ENCODE measurements at regions not wholly inside any gene's neighbourhood (a gene's known extent, or its start where the extent isn't known, plus 50 kb on each side); places are given as distances from the start of the nearest gene placed in this dataset.

GRCh38 chr10:42951486-42952251 is 125.2 kb upstream of the RET start:
- H3K36me3 ChIP-seq (replicated peaks), result no peaks in the 10 kb centered on the region
- peak in 1 of 2 experiments; percentile 3 for DNase-seq (ENCODE audit: low spot score in 2 of 2)
- no peaks in the 10 kb centered on the region for H3K27me3 ChIP-seq (ENCODE audit: low read depth)
- no peaks in the 10 kb centered on the region for H3K4me1 ChIP-seq
- H3K4me3 ChIP-seq, result no peak overlapping the region
- H3K9me3 ChIP-seq, result no peaks in the 10 kb centered on the region
- in situ Hi-C loops (cut with MboI; ENCODE audit: low sequenced_read_pairs), result no loop called here

GRCh38 chr10:42952349-42952748 is 124.5 kb upstream of the RET start:
- Histone ChIP-seq H3K9me3 (no peaks in the 10 kb centered on the region), H3K36me3 (replicated peaks) (no peaks in the 10 kb centered on the region), H3K27me3 (ENCODE audit: low read depth) (no peaks in the 10 kb centered on the region), H3K4me1 (no peaks in the 10 kb centered on the region), H3K4me3 (no peak overlapping the region)
- in situ Hi-C loops (cut with MboI; ENCODE audit: low sequenced_read_pairs), result no loop called here
- peak in 1 of 2 experiments; percentile 7 for DNase-seq (ENCODE audit: low spot score in 2 of 2)

- in situ Hi-C loops (cut with MboI; ENCODE audit: low sequenced_read_pairs), result no loop called here
These were observed 123.8 kb upstream of the RET start for GRCh38 chr10:42952931-42953683.

GRCh38 chr10:42953684-42954674 is 122.9 kb upstream of the RET start:
- Histone ChIP-seq H3K4me3 (no peak overlapping the region), H3K36me3 (replicated peaks) (no peaks in the 10 kb centered on the region), H3K27me3 (ENCODE audit: low read depth) (no peaks in the 10 kb centered on the region), H3K4me1 (no peaks in the 10 kb centered on the region), H3K9me3 (no peaks in the 10 kb centered on the region)
- in situ Hi-C loops (cut with MboI; ENCODE audit: low sequenced_read_pairs), result no loop called here
- DNase-seq (ENCODE audit: low spot score in 2 of 2), result peak in 1 of 2 experiments; percentile 1

More at GRCh38 chr10:42952931-42953683, 123.8 kb upstream of the RET start:
- Histone ChIP-seq H3K27me3 (ENCODE audit: low read depth) (no peaks in the 10 kb centered on the region), H3K36me3 (replicated peaks) (no peaks in the 10 kb centered on the region), H3K9me3 (no peaks in the 10 kb centered on the region), H3K4me1 (no peaks in the 10 kb centered on the region), H3K4me3 (no peak overlapping the region)
- DNase-seq (ENCODE audit: low spot score in 2 of 2), result peak in 1 of 2 experiments; percentile 1

DNA sequence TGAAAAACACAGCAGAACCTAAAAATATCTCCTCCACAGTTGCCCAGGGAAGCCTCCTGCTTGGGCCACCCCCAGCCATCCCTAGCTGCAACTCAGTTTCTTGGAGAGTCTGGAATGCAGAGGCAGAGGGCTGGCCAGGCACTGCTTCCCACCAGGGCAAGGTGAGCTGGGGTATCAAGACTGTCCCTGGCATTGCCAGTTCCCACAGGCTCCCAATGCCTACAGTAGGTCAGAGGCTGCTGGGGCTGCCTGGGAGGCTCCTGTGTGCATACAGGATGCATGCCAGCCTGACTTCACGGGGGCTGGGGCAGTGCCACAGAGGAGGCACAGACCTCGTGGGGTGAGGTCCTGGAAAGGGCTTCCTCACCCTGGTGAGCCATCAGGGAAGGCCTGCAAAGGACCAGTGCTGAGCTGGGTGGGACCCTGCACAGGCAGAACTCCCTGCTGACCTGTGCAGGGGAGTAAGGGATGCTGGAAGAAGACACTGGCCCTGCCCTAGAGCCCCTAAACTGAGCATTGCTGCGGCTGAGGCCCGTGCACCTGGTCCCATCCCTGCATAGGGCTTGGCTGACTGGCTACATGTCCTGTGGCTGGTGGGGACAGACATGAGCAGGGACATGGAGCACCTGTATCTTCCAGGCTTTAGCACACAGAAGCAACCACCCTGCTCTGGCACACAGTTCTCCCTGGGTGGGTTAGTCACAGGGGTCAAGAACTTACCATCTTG is 121.9 kb upstream of the RET start:
- H3K4me3 ChIP-seq, result no peak overlapping the region
- H3K27me3 ChIP-seq (ENCODE audit: low read depth), result no peaks in the 10 kb centered on the region
- no peaks in the 10 kb centered on the region for H3K9me3 ChIP-seq
- no peaks in the 10 kb centered on the region for H3K36me3 ChIP-seq (replicated peaks)
- in situ Hi-C loops (cut with MboI; ENCODE audit: low sequenced_read_pairs), result no loop called here
- H3K4me1 ChIP-seq, result no peaks in the 10 kb centered on the region
- peak in 1 of 2 experiments; percentile 5 for DNase-seq (ENCODE audit: low spot score in 2 of 2)

DNA sequence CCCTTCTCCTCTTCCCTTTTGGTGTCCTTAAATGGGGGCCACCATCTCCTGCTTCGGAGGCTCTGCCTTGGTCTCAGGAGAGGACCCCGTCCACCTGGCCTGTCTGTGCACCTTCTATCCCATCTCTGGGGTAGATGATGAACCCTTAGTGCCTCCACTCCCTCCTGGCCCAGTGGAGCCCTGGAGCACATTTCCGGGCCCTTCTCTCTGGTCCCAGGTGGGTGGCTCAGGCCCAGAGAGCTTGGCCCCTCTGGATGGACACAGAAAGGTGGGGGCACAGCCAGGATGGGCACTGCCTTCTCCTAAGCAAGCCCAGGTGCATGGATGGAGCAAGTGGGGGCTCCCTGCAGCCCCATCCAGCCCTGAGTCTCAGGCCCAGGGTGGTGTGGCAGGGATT is 121.4 kb upstream of the RET start:
- DNase-seq (ENCODE audit: low spot score in 2 of 2), result peak in 1 of 2 experiments; percentile 1
- in situ Hi-C loops (cut with MboI; ENCODE audit: low sequenced_read_pairs), result no loop called here
- no peak overlapping the region for H3K4me3 ChIP-seq
- no peaks in the 10 kb centered on the region for H3K9me3 ChIP-seq
- no peaks in the 10 kb centered on the region for H3K27me3 ChIP-seq (ENCODE audit: low read depth)
- no peaks in the 10 kb centered on the region for H3K4me1 ChIP-seq
- no peaks in the 10 kb centered on the region for H3K36me3 ChIP-seq (replicated peaks)

- in situ Hi-C loops (cut with MboI; ENCODE audit: low sequenced_read_pairs), result no loop called here
- no peaks in the 10 kb centered on the region for H3K4me1 ChIP-seq
- no peaks in the 10 kb centered on the region for H3K27me3 ChIP-seq (ENCODE audit: low read depth)
- no peaks in the 10 kb centered on the region for H3K9me3 ChIP-seq
- no peak overlapping the region for H3K4me3 ChIP-seq
- H3K36me3 ChIP-seq (replicated peaks), result no peaks in the 10 kb centered on the region
- DNase-seq (ENCODE audit: low spot score in 2 of 2), result no peak
These were observed 120.8 kb upstream of the RET start for GRCh38 chr10:42956045-42956444.

- H3K9me3 ChIP-seq, result no peaks in the 10 kb centered on the region
These were observed 118.6 kb upstream of the RET start for GRCh38 chr10:42958142-42958868.

GRCh38 chr10:42959833-42960232 is 117.0 kb upstream of the RET start:
- Histone ChIP-seq H3K27me3 (ENCODE audit: low read depth) (no peaks in the 10 kb centered on the region), H3K4me1 (no peaks in the 10 kb centered on the region)
- in situ Hi-C loops (cut with MboI; ENCODE audit: low sequenced_read_pairs), result no loop called here

More at GRCh38 chr10:42958142-42958868, 118.6 kb upstream of the RET start:
- no peaks in the 10 kb centered on the region for H3K27me3 ChIP-seq (ENCODE audit: low read depth)
- in situ Hi-C loops (cut with MboI; ENCODE audit: low sequenced_read_pairs), result no loop called here
- DNase-seq (ENCODE audit: low spot score in 2 of 2), result no peak
- no peaks in the 10 kb centered on the region for H3K4me1 ChIP-seq
- no peaks in the 10 kb centered on the region for H3K36me3 ChIP-seq (replicated peaks)
- no peak overlapping the region for H3K4me3 ChIP-seq

GRCh38 chr10:42960491-42960990 is 116.3 kb upstream of the RET start:
- H3K27me3 ChIP-seq (ENCODE audit: low read depth), result no peaks in the 10 kb centered on the region
- in situ Hi-C loops (cut with MboI; ENCODE audit: low sequenced_read_pairs), result no loop called here
- no peaks in the 10 kb centered on the region for H3K4me1 ChIP-seq
- H3K36me3 ChIP-seq (replicated peaks), result no peaks in the 10 kb centered on the region
- no peaks in the 10 kb centered on the region for H3K9me3 ChIP-seq
- DNase-seq (ENCODE audit: low spot score in 2 of 2), result peak in 1 of 2 experiments; percentile 2
- no peak overlapping the region for H3K4me3 ChIP-seq

More at GRCh38 chr10:42959833-42960232, 117.0 kb upstream of the RET start:
- Histone ChIP-seq H3K4me3 (no peak overlapping the region), H3K9me3 (no peaks in the 10 kb centered on the region), H3K36me3 (replicated peaks) (no peaks in the 10 kb centered on the region)
- peak in 1 of 2 experiments; percentile 2 for DNase-seq (ENCODE audit: low spot score in 2 of 2)

DNA sequence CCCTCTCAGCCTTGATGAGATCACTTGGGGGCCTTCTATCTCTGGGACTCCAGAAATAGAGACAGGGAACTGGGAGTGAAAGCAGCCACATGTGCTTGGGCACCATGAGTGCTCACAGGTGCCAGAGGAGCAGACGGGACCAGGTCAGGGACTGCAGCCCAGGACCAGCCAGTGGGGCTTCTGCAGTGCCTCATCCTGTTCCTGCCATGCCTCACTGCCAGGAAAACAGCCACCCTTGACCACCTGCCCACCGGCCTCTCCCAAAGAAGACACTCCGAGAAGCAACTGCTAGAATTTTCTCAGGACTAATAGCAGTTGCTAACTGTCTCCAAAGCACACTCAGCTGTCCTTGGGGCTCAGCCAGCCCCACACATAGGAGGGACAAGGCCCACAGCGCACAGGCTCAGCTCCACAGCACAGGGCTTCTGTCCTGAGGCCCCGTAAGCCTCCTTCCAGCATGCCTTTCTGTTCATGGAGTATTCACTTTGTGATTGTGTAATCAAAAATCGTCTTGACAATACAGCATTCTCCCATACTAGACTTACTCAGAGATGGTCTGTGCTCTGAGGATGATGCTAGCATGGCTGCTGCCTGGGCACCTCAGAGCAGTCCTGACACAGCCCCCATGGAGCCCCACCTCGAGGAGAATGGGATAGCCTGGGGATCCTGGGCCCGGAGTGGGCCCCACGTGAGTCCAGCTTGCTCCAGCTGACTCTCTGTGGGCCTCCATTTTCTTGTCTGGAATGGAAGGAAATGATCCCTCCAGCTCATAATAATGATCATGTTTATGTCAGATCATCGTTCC is 115.7 kb upstream of the RET start:
- Histone ChIP-seq H3K4me3 (no peak overlapping the region), H3K4me1 (no peaks in the 10 kb centered on the region), H3K9me3 (no peaks in the 10 kb centered on the region), H3K27me3 (ENCODE audit: low read depth) (no peaks in the 10 kb centered on the region), H3K36me3 (replicated peaks) (no peaks in the 10 kb centered on the region)
- in situ Hi-C loops (cut with MboI; ENCODE audit: low sequenced_read_pairs), result no loop called here
- peak in 1 of 2 experiments; percentile 2 for DNase-seq (ENCODE audit: low spot score in 2 of 2)

- Histone ChIP-seq H3K4me1 (no peaks in the 10 kb centered on the region), H3K36me3 (replicated peaks) (no peaks in the 10 kb centered on the region), H3K9me3 (no peaks in the 10 kb centered on the region), H3K4me3 (no peak overlapping the region), H3K27me3 (ENCODE audit: low read depth) (no peaks in the 10 kb centered on the region)
- in situ Hi-C loops (cut with MboI; ENCODE audit: low sequenced_read_pairs), result no loop called here
- peak in 1 of 2 experiments; percentile 0 for DNase-seq (ENCODE audit: low spot score in 2 of 2)
These were observed 115.1 kb upstream of the RET start for GRCh38 chr10:42961796-42962109.

Measured in HAP-1 (cell line).